ENCODE measurements at regions not wholly inside any gene's neighbourhood (a gene's known extent, or its start where the extent isn't known, plus 50 kb on each side); places are given as distances from the start of the nearest gene placed in this dataset.
A peak's percentile ranks its signal among the peaks of the same experiment; 100 is the strongest.

GRCh38 chr6:26204332-26205160 lies 117.3 kb downstream of the HFE start:
- peak overlapping the region; percentile 50 for H3K4me3 ChIP-seq (ENCODE audit: low read depth, poor library complexity, severe bottlenecking)
- intact Hi-C loops (cut with DNase I; ENCODE audit: low total_unique reads): loop anchor here (10.0 kb wide), 1 partner anchor 80 kb away; a partner anchor contains a TSS
- 1% methylated on average over 52 to 53 of the region's 53 CpGs for WGBS, 2 donors
- DNase-seq (ENCODE audit: low spot score in 2 of 2): peak; percentile 95 to 96
- TF ChIP-seq POLR2A (IDR thresholded peaks at IDR 0.05) (peak in 1 of 2 donors; percentile 58), CTCF (IDR thresholded peaks at IDR 0.05) (no peak)

- intact Hi-C loops (cut with DNase I; ENCODE audit: low total_unique reads): loop anchor here (10.0 kb wide), 1 partner anchor 80 kb away; a partner anchor contains a TSS
- no peak for TF ChIP-seq POLR2A (IDR thresholded peaks at IDR 0.05)
- peak overlapping the region; percentile 50 for H3K4me3 ChIP-seq (ENCODE audit: low read depth, poor library complexity, severe bottlenecking)
- DNase-seq (ENCODE audit: low spot score in 2 of 2): peak; percentile 61 to 94
- WGBS, 2 donors: 1 to 2% methylated on average over 18 of the region's 18 CpGs
Observed at GRCh38 chr6:26205161-26205624, 118.0 kb downstream of the HFE start.

- H3K4me3 ChIP-seq (ENCODE audit: low read depth, poor library complexity, severe bottlenecking): peak overlapping the region; percentile 50
- intact Hi-C loops (cut with DNase I; ENCODE audit: low total_unique reads): loop anchor here (10.0 kb wide), 1 partner anchor 81 kb away; a partner anchor contains a TSS
- 7 to 8% methylated on average over 18 of the region's 18 CpGs for WGBS, 2 donors
- DNase-seq (ENCODE audit: low spot score in 2 of 2): no peak
- TF ChIP-seq POLR2A (IDR thresholded peaks at IDR 0.05) (no peak), CTCF (IDR thresholded peaks at IDR 0.05) (no peak)
Observed at GRCh38 chr6:26205625-26206574, 118.7 kb downstream of the HFE start.

GRCh38 chr6:26206868-26207801 lies 119.9 kb downstream of the HFE start:
- no peak overlapping the region for H3K4me3 ChIP-seq (ENCODE audit: low read depth, poor library complexity, severe bottlenecking)
- no peak for DNase-seq (ENCODE audit: low spot score in 2 of 2)
- TF ChIP-seq POLR2A (IDR thresholded peaks at IDR 0.05) (no peak), CTCF (IDR thresholded peaks at IDR 0.05) (no peak)
- 63 to 77% methylated on average over 8 of the region's 8 CpGs for WGBS, 2 donors
- intact Hi-C loops (cut with DNase I; ENCODE audit: low total_unique reads): loop anchor here (1.0 to 10.0 kb wide), 2 partner anchors 19 to 82 kb away; a partner anchor contains a TSS

- no peak for DNase-seq (ENCODE audit: low spot score in 2 of 2)
- intact Hi-C loops (cut with DNase I; ENCODE audit: low total_unique reads): no loop called here
- 91 to 94% methylated on average over 1 of the region's 1 CpG for WGBS, 2 donors
- TF ChIP-seq CTCF (IDR thresholded peaks at IDR 0.05): no peak
- no peak for TF ChIP-seq POLR2A (IDR thresholded peaks at IDR 0.05)
- H3K4me3 ChIP-seq (ENCODE audit: low read depth, poor library complexity, severe bottlenecking): no peak overlapping the region
Observed at GRCh38 chr6:26211963-26212362, 124.7 kb downstream of the HFE start.
